ENCODE measurements at regions not wholly inside any gene's neighbourhood (a gene's known extent, or its start where the extent isn't known, plus 50 kb on each side); places are given as distances from the start of the nearest gene placed in this dataset.

DNA sequence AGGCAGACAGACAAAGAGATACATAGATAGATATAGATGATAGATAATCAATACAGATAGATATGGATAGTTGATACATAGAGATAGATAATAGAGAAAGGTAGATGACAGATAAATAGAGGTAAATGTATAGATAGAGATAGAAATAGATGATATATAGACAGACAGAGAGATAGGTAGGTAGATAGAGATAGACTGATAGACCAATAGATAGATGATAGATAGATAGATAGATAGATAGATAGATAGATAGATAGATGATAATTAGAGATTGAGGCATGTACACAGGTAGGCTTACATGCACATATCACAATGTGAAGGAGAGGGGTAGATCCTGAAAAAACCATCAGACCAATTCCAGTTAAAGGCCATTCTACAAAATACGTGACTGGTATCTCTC is 724.7 kb downstream of the GALR1 start:
- Histone ChIP-seq H3K4me1 (ENCODE audit: low read depth) (no peaks in the 10 kb centered on the region), H3K36me3 (ENCODE audit: low read depth) (no peaks in the 10 kb centered on the region), H3K9me3 (peaks cover 7% of the 10 kb centered on the region), H3K4me3 (no peak overlapping the region)
- no peak for ATAC-seq
- TF ChIP-seq, protein P1, sequence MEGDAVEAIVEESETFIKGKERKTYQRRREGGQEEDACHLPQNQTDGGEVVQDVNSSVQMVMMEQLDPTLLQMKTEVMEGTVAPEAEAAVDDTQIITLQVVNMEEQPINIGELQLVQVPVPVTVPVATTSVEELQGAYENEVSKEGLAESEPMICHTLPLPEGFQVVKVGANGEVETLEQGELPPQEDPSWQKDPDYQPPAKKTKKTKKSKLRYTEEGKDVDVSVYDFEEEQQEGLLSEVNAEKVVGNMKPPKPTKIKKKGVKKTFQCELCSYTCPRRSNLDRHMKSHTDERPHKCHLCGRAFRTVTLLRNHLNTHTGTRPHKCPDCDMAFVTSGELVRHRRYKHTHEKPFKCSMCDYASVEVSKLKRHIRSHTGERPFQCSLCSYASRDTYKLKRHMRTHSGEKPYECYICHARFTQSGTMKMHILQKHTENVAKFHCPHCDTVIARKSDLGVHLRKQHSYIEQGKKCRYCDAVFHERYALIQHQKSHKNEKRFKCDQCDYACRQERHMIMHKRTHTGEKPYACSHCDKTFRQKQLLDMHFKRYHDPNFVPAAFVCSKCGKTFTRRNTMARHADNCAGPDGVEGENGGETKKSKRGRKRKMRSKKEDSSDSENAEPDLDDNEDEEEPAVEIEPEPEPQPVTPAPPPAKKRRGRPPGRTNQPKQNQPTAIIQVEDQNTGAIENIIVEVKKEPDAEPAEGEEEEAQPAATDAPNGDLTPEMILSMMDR (IDR thresholded peaks at IDR 0.05): no peak
- intact Hi-C loops (cut with DNase I, micrococcal nuclease): no loop called here
- no peak for DNase-seq

DNA sequence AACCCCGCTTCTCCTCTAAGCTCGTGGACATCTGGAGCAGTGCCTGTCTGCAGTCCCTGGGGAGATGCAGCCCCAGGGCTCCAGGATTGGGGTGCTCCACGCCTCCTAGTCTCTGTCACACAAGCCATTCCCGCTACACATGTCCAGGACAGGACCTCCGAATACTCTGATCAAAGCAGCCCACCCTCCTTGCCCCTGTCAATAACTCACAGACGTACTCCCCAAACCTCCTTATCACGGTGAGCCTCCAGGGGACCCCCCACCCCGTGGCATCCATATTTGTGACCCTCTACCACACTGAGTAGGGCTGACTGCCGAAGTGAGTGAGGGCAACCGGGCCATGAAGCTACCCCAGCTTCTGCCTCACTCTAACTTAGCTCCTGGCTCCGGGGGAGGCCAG is 727.7 kb downstream of the GALR1 start:
- ATAC-seq (no peak), DNase-seq (no peak)
- H3K9me3 ChIP-seq: peaks cover 14% of the 10 kb centered on the region
- intact Hi-C loops (cut with DNase I, micrococcal nuclease): no loop called here
- no peak overlapping the region for H3K4me3 ChIP-seq
- no peaks in the 10 kb centered on the region for H3K4me1 ChIP-seq (ENCODE audit: low read depth)
- TF ChIP-seq, protein P1 (IDR thresholded peaks at IDR 0.05): no peak
- H3K36me3 ChIP-seq (ENCODE audit: low read depth): no peaks in the 10 kb centered on the region

DNA sequence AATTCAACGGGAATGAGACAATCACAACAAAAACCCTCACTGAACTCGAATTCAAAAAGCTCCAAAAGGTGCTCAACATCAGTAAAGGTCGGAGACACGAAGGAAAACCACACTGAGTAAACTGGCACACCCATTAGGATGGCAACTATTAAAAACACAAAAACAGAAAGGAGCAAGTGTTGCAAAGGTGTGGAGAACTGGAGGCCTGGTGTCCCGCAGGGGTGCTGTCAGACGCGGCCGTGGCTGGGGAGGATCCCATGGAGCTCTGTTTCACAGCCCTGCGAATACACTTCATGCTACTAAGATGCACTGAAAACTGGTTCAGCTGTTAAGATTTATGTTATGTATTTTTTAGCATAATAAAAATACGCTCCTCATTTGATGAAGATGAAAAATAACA is 730.6 kb downstream of the GALR1 start:
- no peaks in the 10 kb centered on the region for H3K4me1 ChIP-seq (ENCODE audit: low read depth)
- no peak for DNase-seq
- H3K4me3 ChIP-seq: no peak overlapping the region
- TF ChIP-seq, protein P1 (IDR thresholded peaks at IDR 0.05): no peak
- H3K9me3 ChIP-seq: peaks cover 14% of the 10 kb centered on the region
- no peak for ATAC-seq
- intact Hi-C loops (cut with DNase I, micrococcal nuclease): no loop called here
- no peaks in the 10 kb centered on the region for H3K36me3 ChIP-seq (ENCODE audit: low read depth)

DNA sequence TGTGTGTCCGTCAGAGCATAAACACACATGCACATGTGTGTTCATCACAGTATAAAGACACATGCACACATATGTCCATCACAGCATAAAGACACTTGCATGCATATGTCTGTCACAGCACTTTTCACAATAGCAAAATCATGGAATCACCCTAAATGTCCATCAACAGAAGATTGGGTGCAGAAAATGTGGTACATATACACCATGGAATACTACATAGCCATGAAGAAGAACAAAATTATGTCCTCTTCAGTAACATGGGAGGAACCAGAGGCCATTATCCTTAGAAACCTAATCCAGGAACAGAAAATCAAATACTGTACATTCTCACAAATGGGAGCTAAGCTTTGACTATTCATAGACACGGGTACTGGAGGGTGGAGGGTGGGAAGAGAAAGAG is 732.2 kb downstream of the GALR1 start:
- H3K36me3 ChIP-seq (ENCODE audit: low read depth): no peaks in the 10 kb centered on the region
- TF ChIP-seq, protein P1 (IDR thresholded peaks at IDR 0.05): no peak
- intact Hi-C loops (cut with DNase I, micrococcal nuclease): no loop called here
- no peaks in the 10 kb centered on the region for H3K4me1 ChIP-seq (ENCODE audit: low read depth)
- ATAC-seq (no peak), DNase-seq (no peak)
- H3K4me3 ChIP-seq: no peak overlapping the region
- H3K9me3 ChIP-seq: peaks cover 14% of the 10 kb centered on the region

DNA sequence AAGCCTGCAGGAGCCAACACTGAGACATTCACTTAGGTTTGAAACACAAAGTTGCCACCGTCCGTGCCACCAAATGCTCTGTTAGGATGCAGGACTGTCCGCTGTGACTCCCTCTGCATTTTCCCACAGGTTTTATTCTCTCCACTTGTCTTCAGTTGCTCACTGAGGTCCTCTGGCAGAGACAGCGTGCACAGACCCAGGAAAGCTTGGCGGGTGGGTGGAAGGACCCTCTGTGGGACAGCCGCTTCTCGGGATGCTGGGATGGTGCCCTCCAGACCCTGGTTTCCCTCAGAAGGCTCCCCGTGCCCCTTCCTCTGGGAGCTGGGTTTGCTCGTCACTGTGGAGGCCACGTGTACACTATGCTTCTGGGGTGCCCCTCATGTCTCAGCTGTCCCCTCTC is 733.6 kb downstream of the GALR1 start:
- TF ChIP-seq, protein P1 (IDR thresholded peaks at IDR 0.05): no peak
- Histone ChIP-seq H3K36me3 (ENCODE audit: low read depth) (no peaks in the 10 kb centered on the region), H3K9me3 (peaks cover 7% of the 10 kb centered on the region), H3K4me3 (no peak overlapping the region), H3K4me1 (ENCODE audit: low read depth) (no peaks in the 10 kb centered on the region)
- DNase-seq: no peak
- ATAC-seq: no peak
- intact Hi-C loops (cut with DNase I, micrococcal nuclease): no loop called here

DNA sequence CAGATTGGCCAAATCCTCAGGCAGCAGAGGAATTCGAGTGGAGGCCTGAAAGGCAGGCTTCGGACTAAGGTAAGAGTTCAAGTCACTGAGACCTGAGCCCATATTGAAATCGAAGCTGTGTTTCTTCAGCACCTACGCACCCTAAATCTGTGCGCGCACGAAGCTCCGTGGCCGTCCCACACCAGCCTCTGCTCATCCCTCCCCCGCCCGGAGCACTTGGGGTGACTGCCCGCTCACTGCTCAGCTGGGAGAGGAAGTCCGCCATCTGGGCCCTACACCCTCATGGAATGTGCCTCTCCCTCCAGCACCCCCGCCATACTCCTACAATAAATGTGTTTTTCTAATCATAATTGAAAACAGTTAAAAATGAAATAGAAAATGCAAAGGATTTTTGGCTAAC is 734.5 kb downstream of the GALR1 start:
- no peak for DNase-seq
- ATAC-seq: no peak
- H3K9me3 ChIP-seq: peaks cover 7% of the 10 kb centered on the region
- H3K4me1 ChIP-seq (ENCODE audit: low read depth): no peaks in the 10 kb centered on the region
- no peaks in the 10 kb centered on the region for H3K36me3 ChIP-seq (ENCODE audit: low read depth)
- TF ChIP-seq, protein P1 (IDR thresholded peaks at IDR 0.05): no peak
- intact Hi-C loops (cut with DNase I, micrococcal nuclease): no loop called here
- no peak overlapping the region for H3K4me3 ChIP-seq
